Spleen (tissue), 7 donors: ENCODE measurements at regions not wholly inside any gene's neighbourhood (a gene's known extent, or its start where the extent isn't known, plus 50 kb on each side); places are given as distances from the start of the nearest gene placed in this dataset.

ENCODE experiments used
- POLR2A ChIP-seq, 3 donors: fragments of 450-650 bp; IDR thresholded peaks; one replicate each; pipeline ENCODE4 v1.5.1; 2017; ENCODE audit warnings: antibody characterized with exemption in 3 of 3, mild to moderate bottlenecking in 1 of 3
- TF ChIP-seq, protein P1 (sequence below), 11 experiments: fragments of 200-600 bp in 7 of 11; fragments of 450-650 bp in 4 of 11; sonication (generic) in 4 of 11; IDR thresholded peaks in 8 of 11; conservative IDR thresholded peaks in 3 of 11; 1 replicate in 7 of 11; 2 replicates in 4 of 11; pipeline versions ENCODE4 v1.4.0 to v1.8.0; 2016 to 2021; ENCODE audit warnings: antibody characterized with exemption in 11 of 11, inconsistent platforms in 4 of 11, mild to moderate bottlenecking in 1 of 11
- donor health status: DM: no; HTN: no; CAD: no; lungs with moderate emphysema.
- donor health status: DM: no; HTN: no; CAD: no.
- donor health status: DM: no; HTN: no; CAD: no.

DNA sequence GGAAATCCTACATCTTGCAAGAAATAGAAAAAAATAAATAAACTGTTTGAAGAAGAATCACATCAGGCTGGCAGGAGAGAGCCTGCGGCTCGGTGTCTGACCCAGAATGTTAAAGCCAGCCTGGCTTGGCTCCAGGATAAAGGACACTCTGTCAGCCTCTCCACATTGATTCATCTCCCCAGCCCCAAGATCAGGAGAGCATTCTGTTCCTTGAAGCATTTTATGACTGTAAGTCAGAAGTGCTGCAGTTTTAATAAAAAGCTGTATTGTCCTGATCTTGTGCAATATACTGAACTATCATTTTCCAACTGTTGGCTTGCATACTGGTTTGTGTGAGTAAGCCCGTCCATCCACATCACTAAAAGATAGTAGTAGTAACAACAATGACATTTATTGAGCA, 426.6 kb downstream of the HAPSTR1 start:
- TF ChIP-seq POLR2A (IDR thresholded peaks at IDR 0.05), result no peak
- TF ChIP-seq, protein P1, sequence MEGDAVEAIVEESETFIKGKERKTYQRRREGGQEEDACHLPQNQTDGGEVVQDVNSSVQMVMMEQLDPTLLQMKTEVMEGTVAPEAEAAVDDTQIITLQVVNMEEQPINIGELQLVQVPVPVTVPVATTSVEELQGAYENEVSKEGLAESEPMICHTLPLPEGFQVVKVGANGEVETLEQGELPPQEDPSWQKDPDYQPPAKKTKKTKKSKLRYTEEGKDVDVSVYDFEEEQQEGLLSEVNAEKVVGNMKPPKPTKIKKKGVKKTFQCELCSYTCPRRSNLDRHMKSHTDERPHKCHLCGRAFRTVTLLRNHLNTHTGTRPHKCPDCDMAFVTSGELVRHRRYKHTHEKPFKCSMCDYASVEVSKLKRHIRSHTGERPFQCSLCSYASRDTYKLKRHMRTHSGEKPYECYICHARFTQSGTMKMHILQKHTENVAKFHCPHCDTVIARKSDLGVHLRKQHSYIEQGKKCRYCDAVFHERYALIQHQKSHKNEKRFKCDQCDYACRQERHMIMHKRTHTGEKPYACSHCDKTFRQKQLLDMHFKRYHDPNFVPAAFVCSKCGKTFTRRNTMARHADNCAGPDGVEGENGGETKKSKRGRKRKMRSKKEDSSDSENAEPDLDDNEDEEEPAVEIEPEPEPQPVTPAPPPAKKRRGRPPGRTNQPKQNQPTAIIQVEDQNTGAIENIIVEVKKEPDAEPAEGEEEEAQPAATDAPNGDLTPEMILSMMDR (IDR thresholded peaks at IDR 0.05 in 8 of 11, conservative IDR thresholded peaks at IDR 0.05 in 3 of 11), result no peak
